ENCODE measurements at regions not wholly inside any gene's neighbourhood (a gene's known extent, or its start where the extent isn't known, plus 50 kb on each side); places are given as distances from the start of the nearest gene placed in this dataset.

- Histone ChIP-seq H3K27me3 (no peaks in the 10 kb centered on the region), H3K4me1 (no peaks in the 10 kb centered on the region), H3K27ac (no peak overlapping the region), H3K9me3 (no peaks in the 10 kb centered on the region), H3K36me3 (replicated peaks in 1 of 2; ENCODE audit: insufficient read depth in 1 of 2, low read depth in 2 of 2) (no peaks in the 10 kb centered on the region), H3K4me3 (no peak overlapping the region)
- TF ChIP-seq POLR2A (IDR thresholded peaks at IDR 0.05) (no peak), CTCF (IDR thresholded peaks at IDR 0.05) (no peak)
- no peak for ATAC-seq
- intact Hi-C loops (cut with DNase I): loop anchor here (10.0 kb wide), 1 partner anchor 199 kb away; no protein-coding TSS in a partner anchor
- 83 to 85% methylated on average over 7 of the region's 7 CpGs for WGBS, 2 donors
- DNase-seq: no peak
These were observed 151.8 kb upstream of the HES1 start for GRCh38 chr3:193983846-193984818.

GRCh38 chr3:193984876-193985275 is 151.1 kb upstream of the HES1 start:
- DNase-seq: no peak
- H3K4me1 ChIP-seq: no peaks in the 10 kb centered on the region
- H3K36me3 ChIP-seq (replicated peaks in 1 of 2; ENCODE audit: insufficient read depth in 1 of 2, low read depth in 2 of 2): no peaks in the 10 kb centered on the region
- intact Hi-C loops (cut with DNase I): loop anchor here (10.0 kb wide), 1 partner anchor 200 kb away; no protein-coding TSS in a partner anchor
- no peaks in the 10 kb centered on the region for H3K27me3 ChIP-seq
- no peak for ATAC-seq
- no peak overlapping the region for H3K27ac ChIP-seq
- 74 to 83% methylated on average over 6 of the region's 6 CpGs for WGBS, 2 donors
- H3K4me3 ChIP-seq: no peak overlapping the region
- H3K9me3 ChIP-seq: no peaks in the 10 kb centered on the region
- no peak for TF ChIP-seq POLR2A (IDR thresholded peaks at IDR 0.05)
- TF ChIP-seq CTCF (IDR thresholded peaks at IDR 0.05): no peak

- H3K27me3 ChIP-seq: no peaks in the 10 kb centered on the region
- ATAC-seq (no peak), DNase-seq (no peak)
- intact Hi-C loops (cut with DNase I): loop anchor here (10.0 kb wide), 1 partner anchor 202 kb away; no protein-coding TSS in a partner anchor
- no peak overlapping the region for H3K27ac ChIP-seq
- WGBS, 2 donors: 58 to 62% methylated on average over 5 of the region's 5 CpGs
- no peaks in the 10 kb centered on the region for H3K36me3 ChIP-seq (replicated peaks in 1 of 2; ENCODE audit: insufficient read depth in 1 of 2, low read depth in 2 of 2)
- H3K4me1 ChIP-seq: no peaks in the 10 kb centered on the region
- TF ChIP-seq POLR2A (IDR thresholded peaks at IDR 0.05) (no peak), CTCF (IDR thresholded peaks at IDR 0.05) (no peak)
- no peaks in the 10 kb centered on the region for H3K9me3 ChIP-seq
- no peak overlapping the region for H3K4me3 ChIP-seq
These were observed 148.8 kb upstream of the HES1 start for GRCh38 chr3:193987186-193987585.

- Histone ChIP-seq H3K36me3 (replicated peaks in 1 of 2; ENCODE audit: insufficient read depth in 1 of 2, low read depth in 2 of 2) (no peaks in the 10 kb centered on the region), H3K4me3 (no peak overlapping the region), H3K4me1 (no peaks in the 10 kb centered on the region), H3K27ac (no peak overlapping the region), H3K27me3 (no peaks in the 10 kb centered on the region), H3K9me3 (no peaks in the 10 kb centered on the region)
- ATAC-seq (no peak), DNase-seq (no peak)
- intact Hi-C loops (cut with DNase I): loop anchor here (10.0 kb wide), 1 partner anchor 204 kb away; no protein-coding TSS in a partner anchor
- TF ChIP-seq POLR2A (IDR thresholded peaks at IDR 0.05): no peak
- no peak for TF ChIP-seq CTCF (IDR thresholded peaks at IDR 0.05)
- 73 to 83% methylated on average over 1 of the region's 1 CpG for WGBS, 2 donors
These were observed 146.8 kb upstream of the HES1 start for GRCh38 chr3:193989186-193989585.
